CD4-positive, alpha-beta T cell (primary cell): ENCODE measurements at regions not wholly inside any gene's neighbourhood (a gene's known extent, or its start where the extent isn't known, plus 50 kb on each side); places are given as distances from the start of the nearest gene placed in this dataset.

Experiments used
- ATAC-seq: fragments of 200-7000 bp; cut with Tn5 transposase; one replicate; pipeline ENCODE4 v1.10.0; 2022; ENCODE audit warnings: mild to moderate bottlenecking; ENCODE audit not compliant: poor library complexity
- CTCF ChIA-PET: fragments of 350-600 bp; sonication (Branson Sonifier 250); formaldehyde crosslinking; loops from one replicate; lab custom pipeline; 2021; ENCODE audit warnings: antibody characterized with exemption, inconsistent platforms; lab: Charles Lee
- POLR2A ChIA-PET: fragments of 350-600 bp; sonication (Branson Sonifier 250); formaldehyde crosslinking; loops from one replicate; lab custom pipeline; 2021; ENCODE audit warnings: antibody characterized with exemption, inconsistent platforms; lab: Charles Lee
- DNase-seq, 14 experiments: peaks; one replicate each; pipeline ENCODE4 v3.0.0-alpha.2; 2013 to 2020; ENCODE audit warnings: mixed read lengths in 2 of 14
- H3K27ac ChIP-seq, 2 donors: one replicate each; pipeline versions ENCODE4 v1.5.1 to v1.7.0; 2013; ENCODE audit warnings: low read length in 2 of 2, low read depth in 1 of 2, mild to moderate bottlenecking in 1 of 2
- H3K27me3 ChIP-seq, 2 experiments: 1 replicate in 1 of 2; 2 replicates in 1 of 2; pipeline versions ENCODE4 v1.6.1 to v1.7.0; 2013; ENCODE audit warnings: low read length in 2 of 2, control low read depth in 1 of 2, mild to moderate bottlenecking in 1 of 2, moderate library complexity in 1 of 2; ENCODE audit not compliant: insufficient read depth in 2 of 2, control insufficient read depth in 1 of 2
- H3K36me3 ChIP-seq: one replicate; pipeline ENCODE4 v1.6.1; 2013; ENCODE audit warnings: low read length, control low read depth; ENCODE audit not compliant: insufficient read depth
- H3K4me1 ChIP-seq: one replicate; pipeline ENCODE4 v1.6.1; 2013; ENCODE audit warnings: low read length, control low read depth; ENCODE audit not compliant: insufficient read depth
- H3K4me3 ChIP-seq: one replicate; pipeline ENCODE4 v1.5.1; 2013; ENCODE audit warnings: mild to moderate bottlenecking, low read length, moderate library complexity
- H3K9me3 ChIP-seq, 2 experiments: 1 replicate in 1 of 2; 2 replicates in 1 of 2; pipeline versions ENCODE4 v1.6.1 to v1.7.0; 2013; ENCODE audit warnings: low read length in 2 of 2, mild to moderate bottlenecking in 2 of 2, control low read depth in 1 of 2, moderate library complexity in 1 of 2; ENCODE audit not compliant: control insufficient read depth in 1 of 2, insufficient read depth in 1 of 2
- H3K27ac Mint-ChIP-seq: one replicate; pipeline ENCODE4 v1.8.0; 2020; ENCODE audit warnings: mixed read lengths
- H3K27me3 Mint-ChIP-seq: one replicate; pipeline ENCODE4 v1.8.0; 2021; ENCODE audit warnings: mixed read lengths
- H3K36me3 Mint-ChIP-seq: one replicate; pipeline ENCODE4 v1.8.0; 2021; ENCODE audit warnings: low read depth, mixed read lengths
- H3K4me1 Mint-ChIP-seq: one replicate; pipeline ENCODE4 v1.8.0; 2021; ENCODE audit warnings: low read depth, mixed read lengths
- H3K4me3 Mint-ChIP-seq: one replicate; pipeline ENCODE4 v1.8.0; 2020; ENCODE audit warnings: mild to moderate bottlenecking, mixed read lengths
- H3K9me3 Mint-ChIP-seq: one replicate; pipeline ENCODE4 v1.8.0; 2020; ENCODE audit warnings: mixed read lengths
- intact Hi-C, 2 experiments: fragments of 100-400 bp; cut with DNase I in 1 of 2; cut with micrococcal nuclease in 1 of 2; formaldehyde crosslinking; loops; one replicate each; pipeline versions ENCODE4 v1.15.1 to v1.9.0; 2023 to 2025; cut with DNase I, micrococcal nuclease
- TF ChIP-seq, protein P1 (sequence below): fragments of 200-600 bp; IDR thresholded peaks from one replicate; pipeline ENCODE4 v1.8.0; 2022; ENCODE audit warnings: antibody characterized with exemption, mild to moderate bottlenecking

- POLR2A ChIA-PET = no interaction called here
- H3K36me3 ChIP-seq = no peaks in the 10 kb centered on the region
- no peak for DNase-seq
- H3K4me1 ChIP-seq = no peaks in the 10 kb centered on the region
- Mint-ChIP-seq H3K4me3 (no peak overlapping the region), H3K4me1 (no peaks in the 10 kb centered on the region), H3K9me3 (no peaks in the 10 kb centered on the region), H3K27ac (no peak overlapping the region), H3K36me3 (no peaks in the 10 kb centered on the region), H3K27me3 (no peaks in the 10 kb centered on the region)
- TF ChIP-seq, protein P1, sequence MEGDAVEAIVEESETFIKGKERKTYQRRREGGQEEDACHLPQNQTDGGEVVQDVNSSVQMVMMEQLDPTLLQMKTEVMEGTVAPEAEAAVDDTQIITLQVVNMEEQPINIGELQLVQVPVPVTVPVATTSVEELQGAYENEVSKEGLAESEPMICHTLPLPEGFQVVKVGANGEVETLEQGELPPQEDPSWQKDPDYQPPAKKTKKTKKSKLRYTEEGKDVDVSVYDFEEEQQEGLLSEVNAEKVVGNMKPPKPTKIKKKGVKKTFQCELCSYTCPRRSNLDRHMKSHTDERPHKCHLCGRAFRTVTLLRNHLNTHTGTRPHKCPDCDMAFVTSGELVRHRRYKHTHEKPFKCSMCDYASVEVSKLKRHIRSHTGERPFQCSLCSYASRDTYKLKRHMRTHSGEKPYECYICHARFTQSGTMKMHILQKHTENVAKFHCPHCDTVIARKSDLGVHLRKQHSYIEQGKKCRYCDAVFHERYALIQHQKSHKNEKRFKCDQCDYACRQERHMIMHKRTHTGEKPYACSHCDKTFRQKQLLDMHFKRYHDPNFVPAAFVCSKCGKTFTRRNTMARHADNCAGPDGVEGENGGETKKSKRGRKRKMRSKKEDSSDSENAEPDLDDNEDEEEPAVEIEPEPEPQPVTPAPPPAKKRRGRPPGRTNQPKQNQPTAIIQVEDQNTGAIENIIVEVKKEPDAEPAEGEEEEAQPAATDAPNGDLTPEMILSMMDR = no peak
- no peak overlapping the region for H3K4me3 ChIP-seq
- intact Hi-C loops = no loop called here
- H3K27me3 ChIP-seq = no peaks in the 10 kb centered on the region
- H3K27ac ChIP-seq = no peak overlapping the region
- no peaks in the 10 kb centered on the region for H3K9me3 ChIP-seq
- CTCF ChIA-PET = no interaction called here
- ATAC-seq = no peak
Measured at GRCh38 chr3:70832089-70832833, 519.8 kb upstream of the MDFIC2 start.

GRCh38 chr3:70829092-70829491, 516.7 kb upstream of the MDFIC2 start:
- ChIA-PET CTCF (no interaction called here), POLR2A (no interaction called here)
- Histone ChIP-seq H3K4me1 (no peaks in the 10 kb centered on the region), H3K27ac (no peak overlapping the region), H3K36me3 (no peaks in the 10 kb centered on the region), H3K9me3 (no peaks in the 10 kb centered on the region), H3K27me3 (no peaks in the 10 kb centered on the region), H3K4me3 (no peak overlapping the region)
- no peaks in the 10 kb centered on the region for H3K36me3 Mint-ChIP-seq
- H3K27ac Mint-ChIP-seq = no peak overlapping the region
- DNase-seq = no peak
- no peak overlapping the region for H3K4me3 Mint-ChIP-seq
- TF ChIP-seq, protein P1 = no peak
- ATAC-seq = no peak
- intact Hi-C loops = no loop called here
- no peaks in the 10 kb centered on the region for H3K27me3 Mint-ChIP-seq
- H3K9me3 Mint-ChIP-seq = no peaks in the 10 kb centered on the region
- no peaks in the 10 kb centered on the region for H3K4me1 Mint-ChIP-seq

DNA sequence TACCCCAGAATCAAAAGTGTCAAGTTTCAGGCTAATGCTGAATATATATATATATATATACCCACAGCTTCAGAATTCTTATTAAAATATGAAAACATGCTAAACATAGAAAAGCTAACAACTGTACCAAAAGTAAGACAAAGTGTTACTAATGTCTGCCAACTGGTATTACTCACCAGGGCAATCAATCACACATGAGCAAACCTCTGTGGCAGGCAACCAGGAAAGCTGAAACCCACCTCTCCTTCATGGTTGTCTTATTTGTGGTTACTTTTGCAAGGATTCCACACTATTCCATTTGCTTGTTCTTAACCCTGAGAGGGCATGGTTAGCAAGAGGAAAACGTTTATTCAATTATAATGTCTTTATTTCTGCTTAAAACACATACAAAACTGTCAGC, 512.3 kb upstream of the MDFIC2 start:
- no peaks in the 10 kb centered on the region for H3K4me1 ChIP-seq
- H3K4me3 ChIP-seq = no peak overlapping the region
- TF ChIP-seq, protein P1 = no peak
- no peaks in the 10 kb centered on the region for H3K27me3 ChIP-seq
- Mint-ChIP-seq H3K27me3 (no peaks in the 10 kb centered on the region), H3K4me1 (no peaks in the 10 kb centered on the region), H3K36me3 (no peaks in the 10 kb centered on the region), H3K9me3 (no peaks in the 10 kb centered on the region), H3K4me3 (no peak overlapping the region), H3K27ac (no peak overlapping the region)
- no peaks in the 10 kb centered on the region for H3K36me3 ChIP-seq
- intact Hi-C loops = no loop called here
- DNase-seq = no peak
- POLR2A ChIA-PET = no interaction called here
- no peaks in the 10 kb centered on the region for H3K9me3 ChIP-seq
- no peak overlapping the region for H3K27ac ChIP-seq
- CTCF ChIA-PET = interaction anchor here (1.0 kb wide), 1 partner anchor 17 kb away, joined by 5 read pairs; no protein-coding TSS in a partner anchor
- ATAC-seq = no peak
